NB4 (cell line): ENCODE measurements at regions not wholly inside any gene's neighbourhood (a gene's known extent, or its start where the extent isn't known, plus 50 kb on each side); places are given as distances from the start of the nearest gene placed in this dataset.

Experiments used
- DNase-seq: peaks from one replicate; pipeline ENCODE4 v3.0.0; 2010; ENCODE audit warnings: low read depth
- H3K4me3 ChIP-seq: one replicate; pipeline ENCODE4 v1.5.1; 2011; ENCODE audit warnings: mild to moderate bottlenecking, low read depth, low read length, moderate library complexity
- MYC ChIP-seq: IDR thresholded peaks from 2 replicates; pipeline ENCODE4 v1.6.1; 2011; ENCODE audit warnings: low read depth, low read length
- POLR2A ChIP-seq: IDR thresholded peaks from 2 replicates; pipeline ENCODE4 v1.6.1; 2011; ENCODE audit warnings: mild to moderate bottlenecking; ENCODE audit not compliant: insufficient read length; ENCODE audit errors: extremely low read depth
- TF ChIP-seq, protein P1 (sequence below): IDR thresholded peaks from 2 replicates; pipeline ENCODE4 v1.6.1; 2011; ENCODE audit warnings: low read depth, low read length
- TF ChIP-seq, protein P2 (sequence below): IDR thresholded peaks from one replicate; pipeline ENCODE4 v1.5.1; 2012; ENCODE audit warnings: low read depth, low read length

DNA sequence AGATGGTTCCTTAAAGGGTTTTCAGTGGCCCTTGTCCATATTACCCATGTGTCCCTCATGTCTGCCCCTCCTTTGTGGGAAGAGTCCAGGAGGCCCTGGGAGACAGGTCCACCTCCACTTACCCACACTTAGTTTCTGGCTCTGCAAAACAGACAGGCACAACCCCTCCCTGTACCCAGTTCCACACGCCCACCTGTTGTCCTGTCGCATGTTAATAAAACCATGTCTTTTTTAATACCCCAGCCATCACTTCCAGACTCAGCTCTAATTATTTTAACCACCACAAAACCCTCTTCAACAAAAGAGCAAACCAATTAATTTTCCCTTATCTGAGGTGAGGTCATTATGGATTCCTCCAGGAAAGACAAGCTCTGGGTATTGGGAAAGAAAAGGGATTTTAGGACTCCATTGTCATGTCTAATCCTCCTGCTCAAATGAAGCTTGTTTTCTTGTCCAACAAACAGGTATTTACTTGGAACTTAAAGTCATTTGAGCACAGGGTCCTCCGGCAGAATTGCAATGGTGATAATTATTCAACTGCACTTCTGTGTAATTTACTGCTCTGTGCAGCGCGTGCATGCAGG is 68.9 kb downstream of the CCDC185 start:
- no peak for TF ChIP-seq POLR2A
- TF ChIP-seq, protein P1, sequence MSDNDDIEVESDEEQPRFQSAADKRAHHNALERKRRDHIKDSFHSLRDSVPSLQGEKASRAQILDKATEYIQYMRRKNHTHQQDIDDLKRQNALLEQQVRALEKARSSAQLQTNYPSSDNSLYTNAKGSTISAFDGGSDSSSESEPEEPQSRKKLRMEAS: no peak
- no peak for TF ChIP-seq MYC
- TF ChIP-seq, protein P2, sequence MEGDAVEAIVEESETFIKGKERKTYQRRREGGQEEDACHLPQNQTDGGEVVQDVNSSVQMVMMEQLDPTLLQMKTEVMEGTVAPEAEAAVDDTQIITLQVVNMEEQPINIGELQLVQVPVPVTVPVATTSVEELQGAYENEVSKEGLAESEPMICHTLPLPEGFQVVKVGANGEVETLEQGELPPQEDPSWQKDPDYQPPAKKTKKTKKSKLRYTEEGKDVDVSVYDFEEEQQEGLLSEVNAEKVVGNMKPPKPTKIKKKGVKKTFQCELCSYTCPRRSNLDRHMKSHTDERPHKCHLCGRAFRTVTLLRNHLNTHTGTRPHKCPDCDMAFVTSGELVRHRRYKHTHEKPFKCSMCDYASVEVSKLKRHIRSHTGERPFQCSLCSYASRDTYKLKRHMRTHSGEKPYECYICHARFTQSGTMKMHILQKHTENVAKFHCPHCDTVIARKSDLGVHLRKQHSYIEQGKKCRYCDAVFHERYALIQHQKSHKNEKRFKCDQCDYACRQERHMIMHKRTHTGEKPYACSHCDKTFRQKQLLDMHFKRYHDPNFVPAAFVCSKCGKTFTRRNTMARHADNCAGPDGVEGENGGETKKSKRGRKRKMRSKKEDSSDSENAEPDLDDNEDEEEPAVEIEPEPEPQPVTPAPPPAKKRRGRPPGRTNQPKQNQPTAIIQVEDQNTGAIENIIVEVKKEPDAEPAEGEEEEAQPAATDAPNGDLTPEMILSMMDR: no peak
- no peak for DNase-seq
- no peak overlapping the region for H3K4me3 ChIP-seq

DNA sequence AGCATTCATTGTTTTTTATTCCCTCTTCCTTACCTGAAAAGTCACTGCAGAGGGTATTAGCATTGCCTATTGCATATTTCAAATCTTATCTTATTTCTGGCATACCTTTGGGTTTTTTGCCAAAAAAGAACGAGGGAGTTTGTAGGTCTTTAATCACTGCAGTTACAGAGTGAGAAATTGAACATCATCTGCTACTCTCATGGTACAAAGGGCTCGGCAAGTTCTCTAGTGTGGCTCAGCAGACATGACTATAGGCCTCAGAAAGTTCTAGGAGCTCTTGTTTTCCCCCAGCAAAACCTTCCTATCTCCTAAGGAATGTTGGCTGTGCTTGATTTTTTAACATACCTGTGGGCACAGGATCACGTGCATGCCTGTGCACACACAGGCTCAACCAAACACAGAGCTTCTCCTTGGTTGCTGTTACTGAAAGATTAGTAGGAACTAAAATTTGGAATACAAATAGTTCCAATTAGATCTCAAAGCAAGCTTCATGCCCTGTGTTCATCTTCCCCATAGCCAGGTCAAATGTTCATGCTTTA is 69.7 kb downstream of the CCDC185 start:
- no peak overlapping the region for H3K4me3 ChIP-seq
- no peak for DNase-seq
- TF ChIP-seq, protein P1: no peak
- TF ChIP-seq POLR2A (no peak), MYC (no peak)
- TF ChIP-seq, protein P2: no peak

DNA sequence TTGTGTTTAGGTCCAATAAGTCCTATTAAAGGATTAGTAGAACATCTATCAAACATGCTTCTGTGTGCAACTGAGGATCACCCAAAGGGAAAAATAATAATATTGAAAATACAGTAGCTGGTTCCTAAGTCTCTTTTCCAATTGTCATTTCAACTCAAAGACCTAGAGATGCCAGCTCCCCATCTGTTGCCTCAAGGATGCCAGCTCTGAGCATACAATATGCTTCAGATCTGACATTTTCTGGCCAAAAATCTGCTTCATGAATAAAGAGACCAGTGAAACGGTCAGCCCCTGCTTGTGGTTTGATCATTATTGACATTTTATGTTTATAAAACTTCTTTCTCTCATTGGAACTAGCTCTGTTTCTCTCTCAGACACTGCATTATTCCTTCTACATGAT is 72.9 kb downstream of the CCDC185 start:
- no peak overlapping the region for H3K4me3 ChIP-seq
- DNase-seq: no peak
- no peak for TF ChIP-seq MYC
- TF ChIP-seq, protein P2: no peak
- TF ChIP-seq, protein P1: no peak
- no peak for TF ChIP-seq POLR2A

DNA sequence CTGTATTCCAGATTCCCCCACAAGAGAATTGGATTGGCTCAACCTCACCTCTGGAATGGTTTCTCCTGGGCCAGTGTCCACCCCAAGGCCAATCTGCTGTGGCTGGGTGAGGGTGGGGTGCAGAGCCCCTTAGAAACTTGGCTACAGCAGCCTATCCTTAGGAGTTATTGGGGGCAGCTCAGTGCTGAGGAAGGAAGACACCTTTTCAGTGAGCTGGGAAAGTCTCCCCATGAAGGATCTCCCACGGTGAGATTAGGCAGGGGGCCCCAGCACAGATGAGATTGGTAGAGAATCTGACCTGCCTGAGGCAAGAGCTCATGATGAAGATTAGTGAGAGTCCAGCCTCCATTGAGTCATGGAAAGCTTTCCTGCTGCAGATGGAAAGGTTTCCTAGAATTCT is 78.4 kb downstream of the CCDC185 start:
- no peak for DNase-seq
- TF ChIP-seq, protein P2: no peak
- no peak for TF ChIP-seq MYC
- no peak for TF ChIP-seq POLR2A
- TF ChIP-seq, protein P1: no peak

DNA sequence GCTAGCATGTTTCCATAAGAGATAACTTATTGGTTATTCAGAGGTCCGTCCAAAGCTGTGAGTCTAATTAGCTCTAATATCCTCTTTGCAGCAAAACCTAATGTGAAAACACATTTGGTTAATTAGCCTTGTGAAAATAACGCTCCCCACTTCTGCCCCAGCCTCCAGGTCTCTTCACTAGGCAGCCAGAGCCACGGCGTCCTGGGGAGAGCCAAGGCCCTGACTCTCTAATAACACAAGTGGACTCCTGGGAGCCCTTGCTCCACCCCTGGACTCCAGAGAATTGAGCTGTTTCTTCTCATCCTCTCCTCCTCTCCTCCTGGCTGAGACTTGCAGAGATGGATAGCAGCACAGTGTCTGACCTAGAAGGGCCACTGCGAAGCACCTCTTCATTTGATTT is 78.8 kb downstream of the CCDC185 start:
- TF ChIP-seq MYC (no peak), POLR2A (no peak)
- TF ChIP-seq, protein P1: no peak
- TF ChIP-seq, protein P2: no peak
- no peak overlapping the region for H3K4me3 ChIP-seq
- DNase-seq: no peak

More for the DNA sequence above, 78.4 kb downstream of the CCDC185 start:
- no peak overlapping the region for H3K4me3 ChIP-seq
